COLO668 (cell line): ENCODE measurements at regions not wholly inside any gene's neighbourhood (a gene's known extent, or its start where the extent isn't known, plus 50 kb on each side); places are given as distances from the start of the nearest gene placed in this dataset.

ENCODE experiments used
- DNase-seq: peaks from one replicate; lab custom pipeline; 2025; ENCODE audit not compliant: unreplicated experiment; lab: John Stamatoyannopoulos, UW

DNA sequence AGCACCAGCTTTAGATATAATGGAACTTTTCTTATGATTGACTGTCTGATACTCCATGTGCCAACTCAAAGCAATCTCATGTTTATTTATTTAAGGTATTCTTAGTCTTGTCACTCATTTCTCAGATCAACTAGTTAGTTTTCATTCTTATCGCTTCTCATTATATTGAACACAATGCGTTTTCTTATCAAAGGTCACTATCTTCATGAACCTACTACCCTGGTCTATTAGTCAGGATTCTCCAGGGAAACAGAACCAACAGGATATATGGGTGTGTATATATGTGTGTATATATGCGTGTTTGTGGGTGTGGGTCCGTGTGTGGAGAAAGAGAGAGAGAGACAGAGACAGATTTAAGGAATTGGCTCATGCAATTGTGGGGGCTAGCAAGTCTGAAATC is 619.9 kb downstream of the ZEB2 start:
- no peak for DNase-seq

DNA sequence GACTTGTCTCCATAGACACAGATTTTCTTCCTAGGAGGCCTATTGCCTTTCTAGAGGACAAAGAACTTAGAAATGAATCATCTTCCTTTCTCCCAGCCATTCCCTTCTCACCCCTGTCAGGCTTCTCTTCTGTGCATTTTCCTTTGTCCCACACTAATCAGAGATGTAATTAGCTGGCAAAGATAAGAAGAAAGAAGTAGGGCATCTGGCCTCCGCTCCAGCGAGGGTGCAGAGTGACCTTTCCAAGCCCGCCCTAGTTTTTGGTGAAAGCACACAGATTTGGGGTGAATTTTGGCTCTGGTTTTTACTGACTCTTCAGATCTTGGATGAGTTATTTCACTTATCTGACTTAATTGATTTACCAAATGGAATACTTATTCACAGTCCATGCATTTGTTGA is 626.5 kb downstream of the ZEB2 start:
- no peak for DNase-seq

DNA sequence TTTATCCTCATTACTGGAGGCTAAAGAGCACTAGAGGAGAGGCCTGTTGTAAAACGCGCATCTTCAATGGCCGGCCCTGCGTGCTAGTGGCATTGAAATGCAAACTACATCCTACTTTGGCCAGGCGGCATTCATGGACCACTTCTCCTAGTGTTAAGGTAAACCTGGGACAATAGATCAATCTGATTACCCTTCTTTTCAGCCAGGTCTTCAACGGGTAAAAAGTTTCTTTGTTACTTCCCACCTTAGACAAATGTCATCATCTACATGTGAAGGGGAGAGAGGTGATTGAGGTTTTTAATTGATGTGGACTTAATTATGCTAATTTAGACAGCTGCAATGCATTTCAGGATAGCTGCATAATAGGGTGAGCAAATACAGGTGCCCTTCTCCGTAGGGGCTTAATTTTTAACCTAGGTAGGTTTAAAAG is 628.0 kb downstream of the ZEB2 start:
- peak; percentile 70 for DNase-seq

GRCh38 chr2:143890798-143891197 is 629.1 kb downstream of the ZEB2 start:
- no peak for DNase-seq

DNA sequence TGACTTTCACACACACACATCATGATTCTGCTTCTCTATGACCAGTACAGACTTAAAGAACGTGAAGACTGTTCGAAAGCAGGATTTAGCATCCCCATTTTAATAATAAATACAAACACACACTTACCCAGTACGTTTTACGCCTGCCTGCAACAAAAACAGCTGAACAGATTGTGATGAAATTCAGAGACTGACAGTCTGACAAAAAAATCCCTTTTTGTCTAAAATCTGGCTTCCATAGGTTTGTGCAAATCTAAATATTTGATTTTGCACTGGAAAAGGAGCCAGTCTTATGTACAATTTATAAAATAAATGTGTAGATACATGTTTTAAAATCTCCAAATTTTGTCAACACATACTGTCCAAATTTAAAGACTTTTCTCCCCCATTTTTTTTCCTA is 630.7 kb downstream of the ZEB2 start:
- DNase-seq: no peak

- no peak for DNase-seq
Observed at GRCh38 chr2:143885461-143885860, 634.5 kb downstream of the ZEB2 start.

GRCh38 chr2:143881246-143881645 is 638.7 kb downstream of the ZEB2 start:
- DNase-seq: no peak

GRCh38 chr2:143877876-143878530 is 641.9 kb downstream of the ZEB2 start:
- no peak for DNase-seq

- no peak for DNase-seq
Observed at GRCh38 chr2:143877056-143877455, 642.9 kb downstream of the ZEB2 start.

- no peak for DNase-seq
Observed at GRCh38 chr2:143875295-143876233, 644.4 kb downstream of the ZEB2 start.

DNA sequence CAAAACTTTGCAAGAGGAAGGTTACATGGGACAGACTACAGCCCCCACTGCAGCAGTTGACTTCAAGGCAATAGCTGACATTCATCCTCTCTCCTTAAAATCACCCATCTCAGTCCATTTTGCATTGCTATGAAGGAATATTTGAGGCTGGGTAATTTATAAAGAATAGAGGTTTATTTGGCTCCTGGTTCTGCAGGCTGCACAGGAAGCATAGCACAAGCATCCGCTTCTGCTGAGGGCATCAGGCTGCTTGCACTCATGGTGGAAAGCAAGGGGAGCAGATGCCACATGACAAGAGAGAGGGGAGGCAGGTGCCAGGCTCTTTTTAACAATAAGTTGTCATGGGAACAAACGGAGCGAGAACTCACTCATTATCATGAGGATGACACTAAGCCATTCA is 646.0 kb downstream of the ZEB2 start:
- no peak for DNase-seq

- DNase-seq: no peak
Observed at GRCh38 chr2:143870696-143871095, 649.2 kb downstream of the ZEB2 start.

- DNase-seq: no peak
Observed at GRCh38 chr2:143856978-143857377, 662.9 kb downstream of the ZEB2 start.

DNA sequence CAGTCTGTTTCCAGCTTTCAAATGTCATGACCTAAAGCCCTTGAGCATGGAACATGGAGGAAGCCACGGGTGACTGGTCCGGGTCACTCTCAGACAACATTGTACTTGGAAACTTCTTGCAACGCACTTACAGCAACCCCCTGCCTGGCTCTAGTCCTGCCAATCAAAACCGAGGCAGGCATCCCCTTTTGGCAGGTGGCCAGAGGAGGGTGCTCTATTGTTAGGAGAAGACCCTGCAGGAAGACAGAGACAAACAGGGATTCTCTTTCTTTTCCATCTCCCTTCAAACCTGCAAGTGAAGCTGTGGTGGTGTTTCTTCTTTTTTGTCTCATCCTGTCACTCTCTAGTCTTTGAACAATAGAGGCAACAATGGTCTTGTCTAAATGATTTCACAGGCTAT is 667.2 kb downstream of the ZEB2 start:
- peak; percentile 43 for DNase-seq

DNA sequence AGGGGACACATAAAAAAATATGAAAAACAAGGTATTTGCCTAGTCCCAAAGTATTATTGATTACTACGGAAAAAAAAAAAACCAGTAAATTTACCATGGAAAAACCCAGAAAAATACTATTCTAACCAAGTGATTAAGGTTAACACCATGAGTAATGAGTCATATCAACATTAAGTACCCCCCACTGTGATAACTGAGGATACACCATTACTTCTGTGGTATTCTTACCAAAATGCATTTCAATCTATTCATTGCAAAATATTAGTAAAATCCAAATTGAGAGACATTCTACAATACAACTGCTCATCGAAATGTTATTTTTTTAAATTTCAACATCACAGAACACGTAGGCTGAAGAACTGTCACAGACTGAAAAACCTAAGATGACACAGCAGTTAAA is 669.8 kb downstream of the ZEB2 start:
- no peak for DNase-seq

- no peak for DNase-seq
Observed at GRCh38 chr2:143847257-143847656, 672.7 kb downstream of the ZEB2 start.

GRCh38 chr2:143844986-143845385 is 674.9 kb downstream of the ZEB2 start:
- DNase-seq: no peak

DNA sequence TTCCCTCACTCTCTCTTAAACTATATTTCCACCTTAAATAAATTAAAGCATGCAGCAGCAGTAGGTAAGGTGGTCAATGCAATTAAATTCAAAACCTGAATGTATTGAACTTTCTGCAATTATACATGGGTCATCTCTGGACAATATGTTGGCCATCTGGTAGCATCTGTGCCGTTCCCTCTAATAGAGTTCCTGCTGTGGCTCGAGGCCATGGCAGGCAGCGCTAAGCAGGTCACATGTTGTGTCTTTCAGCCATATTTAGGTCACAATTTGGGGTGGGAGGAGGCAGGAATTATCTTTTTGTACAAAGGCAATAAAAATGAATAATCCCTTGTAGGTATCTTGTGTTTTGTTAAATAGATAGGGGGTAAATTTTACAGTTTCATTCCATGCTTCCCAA is 676.2 kb downstream of the ZEB2 start:
- no peak for DNase-seq

- no peak for DNase-seq
Observed at GRCh38 chr2:143842836-143843235, 677.1 kb downstream of the ZEB2 start.

- DNase-seq: no peak
Observed at GRCh38 chr2:143841935-143842334, 678.0 kb downstream of the ZEB2 start.

GRCh38 chr2:143840601-143841000 is 679.3 kb downstream of the ZEB2 start:
- DNase-seq: no peak

GRCh38 chr2:143840194-143840593 is 679.7 kb downstream of the ZEB2 start:
- DNase-seq: no peak
